Fibroblast of skin of scalp (primary cell): ENCODE measurements at regions not wholly inside any gene's neighbourhood (a gene's known extent, or its start where the extent isn't known, plus 50 kb on each side); places are given as distances from the start of the nearest gene placed in this dataset.
A peak's percentile ranks its signal among the peaks of the same experiment; 100 is the strongest.
"Not testable (repeated sequence)": the region's sequence is repeated elsewhere in the genome, so short reads cannot be mapped to it uniquely, and the experiment has no call there.

Source experiments
- DNase-seq: peaks from one replicate; pipeline ENCODE4 v3.0.0-alpha.2; 2013

GRCh38 chr17:5753421-5753820 is 169.1 kb upstream of the NLRP1 start:
- no peak for DNase-seq

- no peak for DNase-seq
Observed at GRCh38 chr17:5757314-5757907, 173.1 kb upstream of the NLRP1 start.

- DNase-seq = peak; percentile 40
Observed at GRCh38 chr17:5758651-5759050, 174.3 kb upstream of the NLRP1 start.

- DNase-seq = no peak
Observed at GRCh38 chr17:5759501-5759925, 175.2 kb upstream of the NLRP1 start.

- DNase-seq = no peak
Observed at GRCh38 chr17:5762191-5762590, 177.9 kb upstream of the NLRP1 start.

GRCh38 chr17:5763595-5764306 is 179.4 kb upstream of the NLRP1 start:
- no peak for DNase-seq

- no peak for DNase-seq
Observed at GRCh38 chr17:5769593-5770354, 185.5 kb upstream of the NLRP1 start.

- DNase-seq = no peak
Observed at GRCh38 chr17:5770441-5771270, 186.3 kb upstream of the NLRP1 start.

- not testable (repeated sequence) for DNase-seq
Observed at GRCh38 chr17:5771271-5771577, 186.9 kb upstream of the NLRP1 start.

- DNase-seq = not testable (repeated sequence)
Observed at GRCh38 chr17:5772017-5772416, 187.7 kb upstream of the NLRP1 start.

- DNase-seq = peak; percentile 79
Observed at GRCh38 chr17:5772720-5773119, 188.4 kb upstream of the NLRP1 start.

- DNase-seq = no peak
Observed at GRCh38 chr17:5773816-5774360, 189.6 kb upstream of the NLRP1 start.

GRCh38 chr17:5775098-5775497 is 190.8 kb upstream of the NLRP1 start:
- no peak for DNase-seq

- peak; percentile 58 for DNase-seq
Observed at GRCh38 chr17:5780476-5780875, 196.2 kb upstream of the NLRP1 start.

- DNase-seq = no peak
Observed at GRCh38 chr17:5781236-5781927, 197.1 kb upstream of the NLRP1 start.

GRCh38 chr17:5783269-5783668 is 199.0 kb upstream of the NLRP1 start:
- no peak for DNase-seq

- no peak for DNase-seq
Observed at GRCh38 chr17:5783851-5784250, 199.5 kb upstream of the NLRP1 start.

GRCh38 chr17:5784791-5785190 is 200.5 kb upstream of the NLRP1 start:
- DNase-seq = no peak

- peak; percentile 89 for DNase-seq
Observed at GRCh38 chr17:5785338-5785737, 201.0 kb upstream of the NLRP1 start.

- peak; percentile 73 for DNase-seq
Observed at GRCh38 chr17:5785867-5786509, 201.7 kb upstream of the NLRP1 start.

- no peak for DNase-seq
Observed at GRCh38 chr17:5786510-5786875, 202.2 kb upstream of the NLRP1 start.
